ENCODE measurements at regions not wholly inside any gene's neighbourhood (a gene's known extent, or its start where the extent isn't known, plus 50 kb on each side); places are given as distances from the start of the nearest gene placed in this dataset.
"Not testable (repeated sequence)": the region's sequence is repeated elsewhere in the genome, so short reads cannot be mapped to it uniquely, and the experiment has no call there.

DNA sequence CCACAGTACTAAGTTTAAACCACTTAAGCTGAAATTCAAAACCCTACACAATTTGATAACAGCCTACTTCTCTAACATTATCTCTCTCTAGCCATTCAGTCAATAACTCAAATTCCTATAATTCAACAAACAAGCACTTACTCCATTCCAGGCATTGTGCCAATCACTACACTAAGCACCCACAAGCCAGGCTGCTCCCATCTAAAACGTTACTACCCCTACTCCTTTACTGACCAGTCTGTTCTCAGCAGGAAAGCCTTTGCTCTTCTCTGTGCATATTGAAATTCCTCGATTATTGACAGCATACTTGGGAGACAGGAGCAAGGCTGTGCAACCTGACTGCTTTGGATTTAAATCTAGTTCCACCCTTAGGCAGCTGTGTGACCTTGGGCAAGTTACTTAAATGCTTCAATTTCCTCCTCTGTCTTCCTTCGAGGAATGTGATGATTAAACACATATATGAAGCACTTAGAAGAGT lies 177.2 kb upstream of the THBS1 start:
- no peak for DNase-seq

DNA sequence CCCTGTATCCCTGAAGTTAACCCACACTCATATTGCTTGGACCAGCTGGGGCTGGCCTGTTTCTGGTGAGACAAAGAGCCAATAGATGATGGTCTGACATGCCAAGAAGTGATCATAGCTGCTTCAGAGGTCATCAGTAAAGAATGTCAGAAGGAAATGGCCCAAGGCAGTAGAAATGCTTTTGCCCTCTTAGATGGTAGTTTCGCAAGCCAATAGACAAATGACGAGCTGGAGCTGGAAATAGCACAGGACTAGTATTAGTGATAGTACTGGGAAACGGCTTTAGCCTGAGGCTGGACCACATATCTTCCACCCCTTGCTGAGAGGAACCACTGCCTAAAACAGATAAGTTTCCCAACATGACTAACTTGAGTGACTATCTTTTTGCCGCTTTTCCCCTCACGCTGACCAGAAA lies 176.1 kb upstream of the THBS1 start:
- DNase-seq = no peak

DNA sequence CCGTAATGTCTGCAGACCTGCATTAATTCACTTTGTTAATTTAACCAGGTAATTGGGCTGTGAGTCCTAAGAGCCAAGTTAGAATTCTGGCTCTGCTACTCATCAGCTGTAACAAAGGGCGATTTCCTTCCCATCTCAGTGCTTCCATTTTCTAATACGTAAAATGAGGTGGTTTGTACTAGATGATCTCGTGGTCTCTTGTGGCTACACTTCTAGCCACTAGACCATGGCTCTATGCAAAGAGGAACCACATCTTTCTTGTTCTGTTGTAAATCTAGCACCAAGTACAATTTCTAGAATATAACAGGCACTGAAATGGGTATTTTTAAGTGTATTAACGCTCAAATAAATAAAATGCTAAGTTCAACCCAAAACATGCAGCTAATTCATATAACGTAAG lies 174.4 kb upstream of the THBS1 start:
- no peak for DNase-seq

DNA sequence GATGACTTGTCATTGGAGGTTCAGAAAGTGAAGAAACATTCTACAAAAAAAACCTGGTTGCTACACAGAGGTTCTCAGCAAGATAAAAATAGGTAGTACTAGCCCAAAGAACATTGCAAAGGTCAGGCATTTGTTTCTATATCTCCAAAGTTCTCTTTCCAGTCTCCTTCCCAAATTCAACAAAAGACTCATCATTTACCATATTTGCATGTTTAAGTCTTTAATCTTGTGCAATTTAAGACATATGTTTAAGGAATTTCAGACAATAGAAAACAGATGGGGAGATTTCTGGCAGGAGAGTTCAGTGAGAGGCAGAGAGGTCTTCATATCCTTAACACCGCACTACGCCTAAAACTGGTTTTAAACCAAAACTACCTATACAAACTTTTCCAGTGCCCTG lies 173.8 kb upstream of the THBS1 start:
- no peak for DNase-seq

DNA sequence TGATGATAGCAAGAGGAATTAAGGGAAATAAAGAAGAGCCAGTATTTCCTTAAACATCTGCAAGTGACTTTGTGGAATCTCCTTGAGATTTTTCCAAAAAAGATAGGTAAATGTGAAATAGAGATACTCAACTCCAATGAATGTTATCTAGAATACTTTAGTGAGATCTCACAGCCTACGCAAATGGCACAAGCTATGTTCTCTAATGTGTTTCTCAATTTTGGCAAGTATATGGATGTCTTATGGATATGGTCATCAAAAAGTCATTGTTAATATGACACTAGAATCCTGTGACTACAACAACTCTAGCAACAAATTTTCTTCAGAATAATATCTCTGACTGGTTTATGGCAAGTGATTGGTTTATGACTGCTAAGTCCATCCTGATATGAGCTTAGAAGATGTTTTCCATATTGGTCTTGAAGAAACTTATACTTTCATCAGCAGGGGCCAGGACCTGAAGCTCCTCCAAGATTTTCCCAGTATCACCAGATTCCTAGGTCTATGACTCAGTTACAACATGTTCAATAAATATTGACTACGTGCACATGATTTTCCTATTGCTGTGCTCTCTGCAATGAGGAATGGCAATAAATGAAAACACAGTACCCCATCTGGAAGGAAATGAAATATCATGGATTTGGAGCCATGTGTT lies 170.9 kb upstream of the THBS1 start:
- DNase-seq = no peak

DNA sequence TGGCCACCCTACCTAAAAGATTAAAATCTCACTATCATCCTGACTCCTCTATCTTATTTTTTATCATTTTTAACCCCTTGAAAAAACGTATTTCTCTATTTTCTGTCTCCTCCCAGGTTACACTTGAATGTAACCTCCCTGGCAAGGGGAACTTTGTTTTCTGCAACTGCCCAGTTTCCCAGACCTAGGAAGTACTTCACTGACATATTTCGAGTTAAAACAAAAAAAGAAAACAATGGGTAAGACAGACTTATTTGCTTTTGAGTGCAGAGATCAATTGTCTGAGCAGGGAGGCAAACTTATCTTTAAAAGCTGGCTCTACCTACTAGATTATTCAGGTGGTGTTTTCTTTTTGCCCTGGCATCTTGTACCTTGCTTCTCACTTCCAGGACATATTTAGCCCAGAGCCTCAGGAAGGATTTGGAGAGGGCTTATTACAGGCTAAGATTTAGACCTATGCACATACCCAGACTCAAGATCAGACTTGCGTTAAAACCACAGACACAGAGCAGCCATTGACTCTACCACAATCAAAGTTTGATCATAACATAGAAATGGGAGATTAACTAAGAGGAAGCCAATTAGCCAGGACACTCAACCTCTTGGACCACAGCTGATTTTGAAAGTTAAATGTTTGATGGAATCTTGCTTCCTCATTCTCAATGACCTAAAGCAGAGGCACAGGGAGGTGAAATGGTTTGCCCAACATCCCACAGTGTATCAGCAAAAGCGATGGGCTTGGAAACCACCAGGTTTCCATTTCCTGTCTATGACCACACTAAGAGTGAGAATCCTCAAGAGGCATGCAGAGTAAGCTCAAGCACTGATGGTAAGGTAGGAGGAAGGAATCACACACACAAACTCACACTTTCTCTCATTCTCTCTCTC lies 169.5 kb upstream of the THBS1 start:
- no peak for DNase-seq

DNA sequence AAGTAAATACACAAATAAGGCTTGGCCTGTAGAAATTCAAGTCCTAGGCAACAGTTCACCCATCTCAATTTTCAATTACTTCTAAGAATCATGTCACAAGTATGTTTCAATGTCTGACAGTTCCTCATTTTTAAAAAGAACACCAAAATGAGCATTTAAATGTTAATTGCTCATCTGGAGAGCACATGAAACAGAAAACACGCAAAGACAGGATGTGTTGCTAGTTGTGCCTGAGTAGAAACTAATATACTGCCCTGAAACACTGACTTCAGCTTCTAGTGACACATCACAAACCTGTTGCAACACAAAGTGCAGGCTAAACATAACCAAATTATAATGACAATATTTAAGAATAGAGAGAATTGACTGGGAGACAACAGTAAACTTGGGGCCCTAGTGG lies 167.3 kb upstream of the THBS1 start:
- DNase-seq = no peak

DNA sequence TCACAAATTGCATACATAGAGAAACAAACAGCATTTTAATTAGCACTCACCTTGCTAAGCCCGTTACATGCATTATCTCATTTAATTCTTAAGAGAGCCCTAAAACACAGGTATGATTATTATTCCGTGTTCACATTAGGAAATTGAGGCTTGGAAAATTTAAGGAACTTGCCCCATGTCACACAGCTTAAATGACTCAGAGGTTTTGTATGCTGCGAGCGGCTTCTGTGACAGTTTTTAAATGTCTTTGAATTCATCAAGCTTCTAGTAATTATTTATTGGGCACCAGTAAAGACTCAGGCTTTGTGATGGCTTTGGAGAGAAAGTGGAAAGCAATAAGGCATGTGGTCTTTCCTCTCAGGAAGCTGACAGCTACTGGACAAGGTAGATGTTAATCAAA lies 166.7 kb upstream of the THBS1 start:
- no peak for DNase-seq

DNA sequence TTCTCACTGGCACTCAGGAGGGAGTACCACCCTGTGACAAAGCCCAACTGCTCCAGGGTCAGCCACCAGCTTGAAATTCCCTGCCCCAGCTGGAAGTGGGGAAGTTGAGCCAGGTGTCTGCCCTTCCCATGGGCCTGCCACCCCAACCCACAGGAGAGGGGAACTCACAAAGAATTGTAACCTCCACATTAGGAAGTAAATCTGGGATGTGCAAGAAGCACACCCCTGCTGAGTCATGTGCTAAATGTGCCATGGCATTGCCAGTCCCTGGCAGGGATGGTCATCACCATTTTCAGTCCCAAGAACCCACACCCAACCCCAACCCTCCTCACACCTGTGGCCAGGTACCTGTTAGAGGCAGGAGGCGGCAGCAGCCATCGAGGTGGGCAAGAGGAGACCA lies 165.2 kb upstream of the THBS1 start:
- no peak for DNase-seq

DNA sequence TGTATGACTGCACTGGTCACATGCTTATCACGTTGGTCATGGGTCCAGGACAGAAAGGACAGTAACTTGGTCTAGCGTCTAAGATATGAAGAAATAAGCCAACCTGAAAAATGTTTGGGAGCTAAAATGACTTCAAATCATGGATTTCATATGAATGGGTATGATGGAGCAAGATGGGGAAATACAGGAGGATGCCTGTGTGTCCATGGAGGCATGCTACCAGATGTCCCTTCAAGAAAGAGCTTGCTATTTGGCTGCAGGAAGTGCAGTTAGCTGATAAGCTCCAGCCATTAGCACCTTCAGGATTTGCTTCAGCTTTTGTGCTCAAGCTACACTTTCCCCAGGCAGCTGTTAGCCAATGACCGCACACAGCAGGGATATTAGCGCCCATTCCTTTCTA lies 164.6 kb upstream of the THBS1 start:
- no peak for DNase-seq

DNA sequence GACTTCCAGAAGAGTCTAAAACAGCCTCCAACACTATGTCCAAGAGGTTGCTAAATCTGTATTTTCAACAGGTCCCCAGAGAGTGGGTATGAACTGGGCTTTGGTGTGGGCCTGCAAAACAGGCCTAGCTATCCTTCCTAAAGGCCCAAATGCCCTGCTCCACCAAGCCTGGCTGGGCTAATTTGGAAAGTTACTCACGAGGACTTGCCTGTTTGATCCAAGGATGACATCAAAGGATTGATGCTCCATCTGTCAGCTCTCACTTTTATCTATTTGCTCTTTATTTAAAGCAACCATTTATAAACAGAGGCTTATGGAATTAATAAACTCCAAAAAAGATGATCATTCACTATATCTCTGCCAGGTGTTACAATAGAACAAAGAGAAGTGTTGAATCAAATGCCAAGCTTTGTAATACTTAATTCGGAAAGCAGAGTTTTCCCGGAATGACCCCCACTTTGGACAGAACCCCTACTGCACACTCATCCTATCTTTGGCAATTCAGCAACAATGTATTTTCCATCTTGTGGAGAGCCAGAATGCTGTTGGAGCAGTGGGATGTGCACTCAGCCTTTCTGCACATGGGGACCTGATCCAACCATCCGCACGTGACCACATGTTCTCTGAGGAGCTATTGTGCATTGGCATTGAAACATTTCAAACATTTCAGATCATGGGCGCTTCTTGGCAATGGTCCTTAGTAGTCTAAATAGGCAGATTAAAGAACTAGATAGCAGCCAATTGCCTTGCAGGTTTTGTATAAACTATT lies 163.3 kb upstream of the THBS1 start:
- peak in 3 of 58 donors; percentile 0 to 6 (median 1) for DNase-seq

DNA sequence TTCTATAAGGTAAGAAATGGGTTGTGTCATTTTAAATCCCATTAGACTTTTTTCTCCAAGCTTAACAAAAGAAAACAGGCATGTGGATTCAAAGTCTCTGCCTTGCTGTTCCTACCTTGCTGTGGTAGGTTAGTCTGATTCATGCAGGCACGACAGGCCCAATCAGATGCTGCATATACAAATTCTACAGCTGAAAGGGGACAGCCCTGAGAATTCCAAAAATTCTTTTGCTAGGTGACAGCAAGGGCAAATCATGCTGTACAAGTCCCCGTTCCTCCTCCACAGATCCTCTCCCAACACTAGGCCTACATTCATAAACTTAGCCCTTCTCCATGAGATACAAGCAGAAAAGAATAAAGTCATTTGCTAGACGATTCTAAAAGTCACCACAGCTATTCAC lies 161.2 kb upstream of the THBS1 start:
- DNase-seq = no peak

DNA sequence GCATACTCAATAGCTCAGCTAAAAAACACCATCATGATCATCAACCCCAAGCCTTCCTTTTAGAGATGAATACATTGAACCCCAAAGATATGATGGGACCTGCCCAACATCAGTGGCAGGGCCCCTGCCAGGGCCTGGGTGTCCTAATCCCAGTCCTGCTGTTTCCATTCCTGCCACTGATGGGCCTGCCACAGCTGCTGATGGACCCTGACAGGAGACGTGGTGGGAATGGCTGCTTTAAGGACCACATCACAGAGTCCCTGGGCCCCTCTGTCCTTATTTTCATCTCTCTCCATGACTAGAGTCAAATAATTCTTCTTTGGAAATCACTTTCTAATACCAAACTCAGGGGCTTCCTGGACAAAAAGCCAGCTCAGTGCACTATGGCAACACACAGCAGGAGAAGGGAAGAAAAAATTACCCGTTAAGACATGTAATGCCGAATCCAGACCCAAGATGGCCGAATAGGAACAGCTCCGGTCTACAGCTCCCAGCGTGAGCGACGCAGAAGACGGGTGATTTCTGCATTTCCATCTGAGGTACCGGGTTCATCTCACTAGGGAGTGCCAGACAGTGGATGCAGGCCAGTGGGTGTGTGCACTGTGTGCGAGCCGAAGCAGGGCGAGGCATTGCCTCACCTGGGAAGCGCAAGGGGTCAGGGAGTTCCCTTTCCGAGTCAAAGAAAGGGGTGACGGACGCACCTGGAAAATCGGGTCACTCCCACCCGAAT lies 160.6 kb upstream of the THBS1 start:
- DNase-seq = not testable (repeated sequence)

DNA sequence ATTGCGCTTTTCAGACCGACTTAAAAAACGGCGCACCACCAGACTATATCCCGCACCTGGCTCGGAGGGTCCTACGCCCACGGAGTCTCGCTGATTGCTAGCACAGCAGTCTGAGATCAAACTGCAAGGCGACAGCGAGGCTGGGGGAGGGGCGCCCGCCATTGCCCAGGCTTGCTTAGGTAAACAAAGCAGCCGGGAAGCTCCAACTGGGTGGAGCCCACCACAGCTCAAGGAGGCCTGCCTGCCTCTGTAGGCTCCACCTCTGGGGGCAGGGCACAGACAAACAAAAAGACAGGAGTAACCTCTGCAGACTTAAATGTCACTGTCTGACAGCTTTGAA lies 160.1 kb upstream of the THBS1 start:
- not testable (repeated sequence) for DNase-seq

DNA sequence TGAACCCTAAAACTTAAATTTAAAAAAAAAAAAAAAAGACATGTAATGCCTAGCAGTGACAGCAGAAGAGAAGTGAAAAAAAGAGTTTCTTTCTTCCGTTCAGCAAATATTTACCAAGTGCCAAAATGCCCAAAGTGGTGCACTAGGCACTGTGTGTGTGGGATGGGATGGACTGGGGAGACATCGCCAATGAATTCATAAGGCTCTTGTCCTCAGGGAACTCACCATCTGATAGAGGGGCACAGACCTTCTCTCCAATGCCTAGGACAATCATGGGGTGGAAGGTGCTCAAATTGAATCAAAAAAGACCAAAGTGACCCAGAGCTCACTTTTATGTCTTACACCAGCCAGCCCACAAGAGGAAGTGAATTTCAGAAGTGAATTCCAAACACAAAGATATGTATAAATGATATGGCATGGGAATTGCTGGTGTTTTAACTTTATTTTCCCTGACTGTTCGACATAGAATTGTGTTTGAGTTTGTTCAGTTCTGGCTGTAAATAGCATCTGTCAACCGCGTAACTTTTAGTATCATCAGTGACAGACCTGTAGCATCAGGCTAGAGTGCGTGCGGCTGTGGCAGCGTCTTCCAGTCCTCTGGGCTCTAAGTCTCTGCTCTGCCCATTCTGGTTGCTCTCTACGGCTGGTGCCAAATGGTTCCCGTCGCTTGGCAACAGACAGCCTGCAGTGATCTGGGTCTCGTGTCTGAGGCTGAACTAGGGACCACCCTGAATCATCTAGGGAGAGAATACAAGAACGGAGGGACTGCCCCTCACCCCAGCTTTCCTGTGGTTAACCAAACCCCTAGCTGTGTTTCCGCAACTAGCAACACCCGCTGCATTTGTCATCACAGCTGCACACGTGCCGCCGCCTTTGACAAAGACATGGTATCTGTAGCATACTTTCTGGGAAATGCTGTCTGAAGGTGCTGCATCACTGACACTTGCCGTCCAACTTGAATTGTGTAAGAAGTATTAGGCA lies 154.0 kb upstream of the THBS1 start:
- DNase-seq = peak in 24 of 58 donors; percentile 1 to 54 (median 15)

DNA sequence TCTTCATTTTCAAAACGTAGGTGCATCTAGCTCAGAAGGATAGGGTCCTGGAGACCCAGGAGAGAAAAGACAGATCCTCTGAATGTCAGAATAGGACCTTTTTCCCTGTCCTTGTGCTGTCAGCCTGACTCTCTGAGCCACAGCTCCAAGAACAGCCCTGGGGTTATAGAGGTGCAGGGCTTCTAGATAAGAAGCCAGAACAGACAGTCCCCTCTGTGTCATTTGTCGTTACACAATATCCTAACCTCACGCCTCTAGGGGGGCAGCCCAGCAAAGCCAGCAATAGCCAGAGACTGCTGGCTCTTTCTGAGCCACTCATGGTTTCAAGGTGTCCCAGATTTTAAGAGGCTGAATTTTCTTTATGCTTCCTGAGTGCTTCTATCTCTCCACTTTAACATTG lies 153.2 kb upstream of the THBS1 start:
- DNase-seq = no peak

DNA sequence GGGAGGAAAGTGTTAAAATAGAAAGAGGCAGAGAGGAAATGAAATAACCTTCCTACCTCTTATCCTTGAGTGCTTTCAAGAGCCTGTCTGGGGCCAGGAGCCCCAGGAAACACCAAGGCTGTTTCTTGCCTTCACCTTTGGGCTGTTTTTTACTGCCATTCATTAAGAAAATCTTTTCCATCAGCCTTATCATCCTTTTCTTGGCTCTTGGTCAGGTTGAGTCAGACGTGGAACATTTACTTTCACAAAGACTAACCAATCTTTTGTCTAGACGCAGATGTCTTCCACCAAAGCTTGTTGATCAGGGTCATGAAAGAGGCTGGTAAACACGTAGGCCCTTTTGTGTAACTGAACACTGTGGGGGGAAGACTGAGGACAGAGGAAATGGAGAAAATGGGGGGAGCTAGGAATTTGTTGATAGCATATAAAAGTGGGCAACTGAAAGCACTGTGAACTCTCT lies 151.0 kb upstream of the THBS1 start:
- DNase-seq = no peak

DNA sequence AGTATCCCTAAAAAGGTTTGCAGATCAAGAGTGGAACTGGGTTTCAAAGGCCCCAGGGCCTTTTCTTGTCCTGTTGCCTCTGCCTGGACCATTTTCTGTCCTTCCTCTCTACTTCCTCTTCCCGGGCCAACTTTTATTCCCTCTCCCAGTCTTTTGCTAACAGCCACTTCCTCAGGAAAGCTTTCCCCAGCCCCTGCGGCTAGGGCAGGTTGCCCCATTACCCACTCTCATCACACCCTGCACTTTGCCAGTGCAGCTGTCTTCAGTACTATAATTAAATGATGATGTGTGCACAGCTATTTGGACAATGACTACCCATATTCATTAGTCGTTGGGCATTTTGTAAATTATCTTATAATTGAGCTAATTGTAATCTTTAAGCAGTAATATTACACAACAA lies 150.5 kb upstream of the THBS1 start:
- DNase-seq = no peak

DNA sequence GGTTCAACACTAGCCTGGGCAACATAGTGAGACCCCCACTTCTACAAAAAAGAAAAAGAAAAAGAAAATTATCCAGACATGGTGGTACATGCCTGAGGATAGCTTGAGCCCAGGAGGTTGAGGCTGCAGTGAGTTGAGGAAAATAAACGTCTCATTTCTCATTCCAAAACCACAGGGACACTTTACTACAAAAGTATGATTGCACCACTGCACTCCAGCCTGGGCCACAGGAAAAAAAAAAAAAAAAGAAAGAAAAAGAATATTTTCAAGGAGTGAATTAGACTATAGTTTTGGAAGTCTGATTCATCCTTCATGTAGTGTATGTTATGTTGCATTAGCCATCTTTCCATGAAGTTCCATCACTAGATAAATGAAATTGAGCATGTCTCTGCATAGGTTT lies 149.5 kb upstream of the THBS1 start:
- DNase-seq = no peak

DNA sequence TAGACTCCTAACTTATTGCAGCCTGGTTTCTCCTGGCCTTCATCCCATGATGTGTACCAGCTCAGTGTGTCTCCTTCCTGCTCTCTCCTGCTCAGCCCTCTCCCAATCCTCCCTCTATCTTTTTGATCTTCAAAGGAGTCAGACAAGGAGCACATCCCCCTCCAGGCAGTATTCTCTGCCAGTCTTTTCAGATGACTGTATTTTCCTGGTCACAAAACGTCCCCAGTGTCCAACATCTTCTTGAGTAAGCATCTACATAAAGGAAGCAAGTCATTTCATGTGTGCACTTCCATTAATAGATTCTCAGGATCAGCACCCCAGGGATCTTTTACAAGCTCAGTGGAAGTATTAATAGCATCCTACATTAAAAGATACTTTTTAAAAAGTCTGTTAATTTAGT lies 148.9 kb upstream of the THBS1 start:
- no peak for DNase-seq

All from anterior cingulate cortex (tissue), 58 donors.